GM23248 (cell line): ENCODE measurements at regions not wholly inside any gene's neighbourhood (a gene's known extent, or its start where the extent isn't known, plus 50 kb on each side); places are given as distances from the start of the nearest gene placed in this dataset.

Source experiments
- DNase-seq: peaks from one replicate; pipeline ENCODE4 v3.0.0-alpha.2; 2015
- H2AFZ ChIP-seq: fragments of 200-600 bp; sonication (generic); 2 replicates; pipeline ENCODE4 v1.6.1; 2016; ENCODE audit warnings: antibody characterized with exemption
- H3F3A ChIP-seq: fragments of 200-600 bp; sonication (generic); 2 replicates; pipeline ENCODE4 v1.6.1; 2016; ENCODE audit warnings: mild to moderate bottlenecking, antibody characterized with exemption, mixed run types; ENCODE audit not compliant: insufficient read depth
- H3K27ac ChIP-seq: fragments of 200-600 bp; sonication (generic); 2 replicates; pipeline ENCODE4 v1.5.1; 2016; ENCODE audit warnings: mild to moderate bottlenecking
- H3K27me3 ChIP-seq: fragments of 200-600 bp; sonication (generic); replicated peaks from 2 replicates; pipeline ENCODE4 v1.6.1; 2016; ENCODE audit warnings: mild to moderate bottlenecking; ENCODE audit not compliant: insufficient read depth
- H3K36me3 ChIP-seq: fragments of 200-600 bp; sonication (generic); 2 replicates; pipeline ENCODE4 v1.6.1; 2016; ENCODE audit warnings: low read depth, mild to moderate bottlenecking
- H3K4me1 ChIP-seq: fragments of 200-600 bp; sonication (generic); 2 replicates; pipeline ENCODE4 v1.6.1; 2016; ENCODE audit warnings: mild to moderate bottlenecking; ENCODE audit not compliant: insufficient read depth
- H3K4me2 ChIP-seq: fragments of 200-600 bp; sonication (generic); one replicate; pipeline ENCODE4 v1.6.1; 2016; ENCODE audit warnings: mild to moderate bottlenecking; ENCODE audit not compliant: unreplicated experiment
- H3K4me3 ChIP-seq: fragments of 200-600 bp; sonication (generic); 2 replicates; pipeline ENCODE4 v1.5.1; 2016; ENCODE audit warnings: mild to moderate bottlenecking
- H3K79me2 ChIP-seq: fragments of 200-600 bp; sonication (generic); 2 replicates; pipeline ENCODE4 v1.6.1; 2016; ENCODE audit warnings: mild to moderate bottlenecking; ENCODE audit not compliant: insufficient read depth
- H3K9ac ChIP-seq: fragments of 200-600 bp; sonication (generic); 2 replicates; pipeline ENCODE4 v1.6.1; 2016; ENCODE audit warnings: mild to moderate bottlenecking
- H3K9me2 ChIP-seq: fragments of 200-600 bp; sonication (generic); 2 replicates; pipeline ENCODE4 v1.6.1; 2016; ENCODE audit warnings: mixed run types, mild to moderate bottlenecking, moderate library complexity; ENCODE audit not compliant: insufficient read depth
- H3K9me3 ChIP-seq: fragments of 200-600 bp; sonication (generic); one replicate; pipeline ENCODE4 v1.6.1; 2017; ENCODE audit warnings: low read depth
- H4K20me1 ChIP-seq: fragments of 200-600 bp; sonication (generic); 2 replicates; pipeline ENCODE4 v1.6.0; 2016; ENCODE audit not compliant: insufficient read depth
- EZH2 ChIP-seq: fragments of 200-600 bp; sonication (generic); IDR thresholded peaks from 2 replicates; pipeline ENCODE4 v1.6.1; 2018; ENCODE audit warnings: antibody characterized with exemption, mild to moderate bottlenecking; ENCODE audit not compliant: insufficient read depth, poor library complexity, severe bottlenecking
- EZH2phosphoT487 ChIP-seq: fragments of 200-600 bp; sonication (generic); IDR thresholded peaks from 2 replicates; pipeline ENCODE4 v1.6.1; 2018; ENCODE audit warnings: antibody characterized with exemption, moderate library complexity, mild to moderate bottlenecking, low read depth; ENCODE audit not compliant: insufficient read depth
- WGBS, 2 experiments: methylation state at CpG; one replicate each; pipeline ENCODE4 v1.1.6; 2015 to 2017; ENCODE audit warnings: low lambda C conversion rate in 2 of 2, low coverage in 1 of 2; ENCODE audit errors: missing lambda C conversion rate in 2 of 2; 5-methylcytosine and 5-hydroxymethylcytosine counted together
- in situ Hi-C: fragments of 300-500 bp; cut with MboI; formaldehyde crosslinking; loops from 2 replicates; pipeline ENCODE4 v1.15.0; 2020

- Histone ChIP-seq H3K79me2 (no peaks in the 10 kb centered on the region), H2AFZ (no peak overlapping the region), H3K9me3 (no peaks in the 10 kb centered on the region), H3K4me2 (no peak overlapping the region), H3K27me3 (no peaks in the 10 kb centered on the region), H3F3A (no peaks in the 10 kb centered on the region), H3K4me3 (no peak overlapping the region), H3K9ac (no peak overlapping the region), H3K36me3 (no peaks in the 10 kb centered on the region), H4K20me1 (no peaks in the 10 kb centered on the region), H3K9me2 (no peaks in the 10 kb centered on the region), H3K4me1 (no peaks in the 10 kb centered on the region), H3K27ac (no peak overlapping the region)
- in situ Hi-C loops: no loop called here
- no peak for DNase-seq
- 60 to 64% methylated on average over 16 of the region's 16 CpGs for WGBS, 2 experiments
- TF ChIP-seq EZH2phosphoT487: no peak
- TF ChIP-seq EZH2: no peak
Measured at GRCh38 chr13:61765181-61765742, 349.6 kb upstream of the PCDH20 start.

DNA sequence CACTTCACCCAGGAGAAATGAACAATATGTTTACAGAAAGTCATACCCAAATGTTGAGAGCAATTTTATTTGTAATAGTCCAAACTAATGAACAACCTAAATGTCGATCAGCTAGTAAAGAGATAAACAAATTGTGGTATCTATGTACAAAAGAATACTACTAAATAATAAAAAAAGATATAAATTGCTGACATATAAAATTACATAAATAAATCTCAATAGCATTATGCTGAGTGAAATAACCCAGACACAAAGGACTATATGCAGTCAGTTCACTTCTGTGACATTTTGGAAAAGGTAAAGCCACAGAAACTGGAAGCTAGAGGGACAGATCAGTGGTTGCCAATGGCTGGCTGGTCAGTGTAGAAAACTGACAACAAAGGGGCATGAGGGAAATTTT is 346.0 kb upstream of the PCDH20 start:
- TF ChIP-seq EZH2 (no peak), EZH2phosphoT487 (no peak)
- H2AFZ ChIP-seq: no peak overlapping the region
- peaks cover 5% of the 10 kb centered on the region for H3K9me3 ChIP-seq
- H3K79me2 ChIP-seq: no peaks in the 10 kb centered on the region
- no peaks in the 10 kb centered on the region for H3K36me3 ChIP-seq
- H3K9ac ChIP-seq: no peak overlapping the region
- H3K27me3 ChIP-seq: no peaks in the 10 kb centered on the region
- in situ Hi-C loops: no loop called here
- 14 to 24% methylated on average over 1 of the region's 1 CpG for WGBS, 2 experiments
- no peaks in the 10 kb centered on the region for H3K4me1 ChIP-seq
- H3K4me2 ChIP-seq: no peak overlapping the region
- H4K20me1 ChIP-seq: no peaks in the 10 kb centered on the region
- H3K27ac ChIP-seq: no peak overlapping the region
- no peak overlapping the region for H3K4me3 ChIP-seq
- no peak for DNase-seq
- no peaks in the 10 kb centered on the region for H3K9me2 ChIP-seq
- no peaks in the 10 kb centered on the region for H3F3A ChIP-seq

DNA sequence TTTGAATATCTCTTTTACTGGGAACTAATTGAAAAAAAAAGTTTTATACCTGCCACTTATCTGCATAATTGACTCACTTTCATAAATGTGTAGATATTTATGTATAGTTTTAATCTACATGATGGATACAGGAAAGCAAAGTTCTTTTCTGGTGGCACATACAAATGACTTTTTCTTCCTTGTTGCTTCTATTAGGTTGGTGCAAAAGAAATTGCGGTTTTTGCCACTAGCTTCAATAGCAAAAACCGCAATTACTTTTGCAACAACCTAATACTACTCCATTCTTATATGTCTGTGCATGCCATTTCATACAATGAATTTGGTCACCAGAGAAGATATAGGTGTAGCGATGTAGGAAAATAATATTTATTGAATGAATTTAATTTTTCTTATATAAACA is 344.5 kb upstream of the PCDH20 start:
- no peaks in the 10 kb centered on the region for H3K79me2 ChIP-seq
- no peak overlapping the region for H3K27ac ChIP-seq
- no peak overlapping the region for H3K4me2 ChIP-seq
- in situ Hi-C loops: no loop called here
- no peaks in the 10 kb centered on the region for H3K36me3 ChIP-seq
- no peaks in the 10 kb centered on the region for H3F3A ChIP-seq
- H4K20me1 ChIP-seq: no peaks in the 10 kb centered on the region
- TF ChIP-seq EZH2phosphoT487: no peak
- no peak for TF ChIP-seq EZH2
- no peaks in the 10 kb centered on the region for H3K27me3 ChIP-seq
- H3K4me3 ChIP-seq: no peak overlapping the region
- no peak for DNase-seq
- H3K9me2 ChIP-seq: no peaks in the 10 kb centered on the region
- WGBS, 2 experiments: 21 to 32% methylated on average over 3 of the region's 3 CpGs
- H3K9me3 ChIP-seq: peaks cover 5% of the 10 kb centered on the region
- no peak overlapping the region for H2AFZ ChIP-seq
- H3K4me1 ChIP-seq: no peaks in the 10 kb centered on the region
- no peak overlapping the region for H3K9ac ChIP-seq

DNA sequence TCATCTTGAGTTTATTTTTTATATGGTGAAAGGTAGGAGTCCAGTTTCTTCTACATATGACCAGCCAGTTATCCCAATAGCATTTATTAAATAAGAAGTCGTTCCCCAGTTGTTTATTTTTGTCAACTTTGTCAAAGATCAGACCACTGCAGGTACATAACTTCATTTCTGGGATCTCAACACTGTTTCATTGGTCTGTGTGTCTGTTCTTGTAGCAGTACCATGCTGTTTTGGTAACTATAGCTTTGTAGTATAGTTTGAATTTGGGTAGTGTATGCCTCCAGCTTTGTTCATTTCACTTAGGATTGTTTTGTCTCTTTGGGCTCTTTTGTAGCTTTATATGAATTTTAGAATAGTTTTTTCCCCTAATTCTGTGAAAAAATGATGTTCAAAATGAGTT is 340.4 kb upstream of the PCDH20 start:
- TF ChIP-seq EZH2phosphoT487: no peak
- TF ChIP-seq EZH2: no peak
- H3K4me1 ChIP-seq: no peaks in the 10 kb centered on the region
- H3K9me2 ChIP-seq: no peaks in the 10 kb centered on the region
- 3% methylated on average over 1 of the region's 1 CpG for WGBS, 2 experiments
- H2AFZ ChIP-seq: no peak overlapping the region
- no peaks in the 10 kb centered on the region for H3F3A ChIP-seq
- H3K27me3 ChIP-seq: no peaks in the 10 kb centered on the region
- H3K79me2 ChIP-seq: no peaks in the 10 kb centered on the region
- no peak overlapping the region for H3K27ac ChIP-seq
- H4K20me1 ChIP-seq: no peaks in the 10 kb centered on the region
- no peak overlapping the region for H3K4me3 ChIP-seq
- no peak overlapping the region for H3K4me2 ChIP-seq
- no peak for DNase-seq
- peaks cover 5% of the 10 kb centered on the region for H3K9me3 ChIP-seq
- no peaks in the 10 kb centered on the region for H3K36me3 ChIP-seq
- no peak overlapping the region for H3K9ac ChIP-seq
- in situ Hi-C loops: no loop called here

- Histone ChIP-seq H3K9me2 (no peaks in the 10 kb centered on the region), H3F3A (no peaks in the 10 kb centered on the region), H3K27ac (no peak overlapping the region), H3K4me3 (no peak overlapping the region), H3K4me1 (no peaks in the 10 kb centered on the region), H3K9me3 (no peaks in the 10 kb centered on the region), H4K20me1 (no peaks in the 10 kb centered on the region), H2AFZ (no peak overlapping the region), H3K36me3 (no peaks in the 10 kb centered on the region), H3K27me3 (no peaks in the 10 kb centered on the region), H3K4me2 (no peak overlapping the region), H3K79me2 (no peaks in the 10 kb centered on the region), H3K9ac (no peak overlapping the region)
- TF ChIP-seq EZH2 (no peak), EZH2phosphoT487 (no peak)
- DNase-seq: no peak
- in situ Hi-C loops: no loop called here
Measured at GRCh38 chr13:61751039-61751438, 335.4 kb upstream of the PCDH20 start.
